Suppressor macrophage treated with lipopolysaccharide for 1 hour (primary cell): ENCODE measurements at regions not wholly inside any gene's neighbourhood (a gene's known extent, or its start where the extent isn't known, plus 50 kb on each side); places are given as distances from the start of the nearest gene placed in this dataset.

Experiments used
- DNase-seq, 3 donors: peaks; one replicate each; pipeline ENCODE4 v3.0.0-alpha.2; 2020 to 2022

GRCh38 chr5:117095346-117096332, 521.0 kb upstream of the SEMA6A start:
- DNase-seq: no peak

GRCh38 chr5:117094114-117094815, 519.6 kb upstream of the SEMA6A start:
- DNase-seq: no peak

- DNase-seq: no peak
Measured at GRCh38 chr5:117093653-117094052, 519.0 kb upstream of the SEMA6A start.

- DNase-seq: no peak
Measured at GRCh38 chr5:117089001-117089400, 514.4 kb upstream of the SEMA6A start.

- no peak for DNase-seq
Measured at GRCh38 chr5:117088176-117088575, 513.6 kb upstream of the SEMA6A start.

- peak in 1 of 3 donors; percentile 8 for DNase-seq
Measured at GRCh38 chr5:117084067-117084466, 509.4 kb upstream of the SEMA6A start.

GRCh38 chr5:117082977-117083376, 508.4 kb upstream of the SEMA6A start:
- no peak for DNase-seq

- no peak for DNase-seq
Measured at GRCh38 chr5:117077142-117077541, 502.5 kb upstream of the SEMA6A start.

GRCh38 chr5:117072439-117072838, 497.8 kb upstream of the SEMA6A start:
- DNase-seq: no peak

- DNase-seq: no peak
Measured at GRCh38 chr5:117065800-117066199, 491.2 kb upstream of the SEMA6A start.

GRCh38 chr5:117065161-117065560, 490.5 kb upstream of the SEMA6A start:
- no peak for DNase-seq

GRCh38 chr5:117060099-117060498, 485.5 kb upstream of the SEMA6A start:
- no peak for DNase-seq

GRCh38 chr5:117058740-117059139, 484.1 kb upstream of the SEMA6A start:
- DNase-seq: no peak

- no peak for DNase-seq
Measured at GRCh38 chr5:117055517-117055916, 480.9 kb upstream of the SEMA6A start.

GRCh38 chr5:117054911-117055310, 480.3 kb upstream of the SEMA6A start:
- DNase-seq: no peak

- no peak for DNase-seq
Measured at GRCh38 chr5:117054141-117054540, 479.5 kb upstream of the SEMA6A start.

- DNase-seq: no peak
Measured at GRCh38 chr5:117041926-117042595, 467.4 kb upstream of the SEMA6A start.

GRCh38 chr5:117039035-117039434, 464.4 kb upstream of the SEMA6A start:
- DNase-seq: no peak

- no peak for DNase-seq
Measured at GRCh38 chr5:117027384-117027783, 452.8 kb upstream of the SEMA6A start.

GRCh38 chr5:117020999-117021398, 446.4 kb upstream of the SEMA6A start:
- DNase-seq: no peak

GRCh38 chr5:117013280-117013877, 438.8 kb upstream of the SEMA6A start:
- DNase-seq: no peak

GRCh38 chr5:117010574-117010973, 436.0 kb upstream of the SEMA6A start:
- no peak for DNase-seq

GRCh38 chr5:116998024-116998423, 423.4 kb upstream of the SEMA6A start:
- no peak for DNase-seq
